ENCODE measurements at regions not wholly inside any gene's neighbourhood (a gene's known extent, or its start where the extent isn't known, plus 50 kb on each side); places are given as distances from the start of the nearest gene placed in this dataset.

DNA sequence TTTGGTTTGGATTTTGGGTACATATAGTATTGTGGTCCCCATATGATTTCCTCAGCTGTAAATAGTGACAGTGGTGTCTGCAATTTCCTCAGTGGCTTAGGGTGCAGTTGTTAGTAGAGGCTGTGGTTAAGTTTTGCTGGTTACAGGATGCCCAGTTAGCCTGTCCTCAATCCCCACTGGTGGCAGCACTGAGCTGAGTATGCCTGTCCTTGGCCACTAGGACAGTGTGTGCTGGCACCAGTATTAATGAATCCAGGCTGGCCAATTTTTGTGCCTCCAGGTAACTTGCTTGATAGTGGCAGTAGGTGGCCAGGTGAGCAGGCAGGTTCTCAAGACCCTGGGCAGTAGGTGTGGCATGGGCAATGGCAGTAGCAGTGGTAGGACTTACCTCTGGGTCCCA lies 973.1 kb downstream of the TMEM182 start:
- no peak for DNase-seq (ENCODE audit: low spot score)

GRCh38 chr2:103738108-103738507 lies 976.3 kb downstream of the TMEM182 start:
- DNase-seq (ENCODE audit: low spot score) = no peak

- no peak for DNase-seq (ENCODE audit: low spot score)
Observed at GRCh38 chr2:103738606-103739005, 976.8 kb downstream of the TMEM182 start.

DNA sequence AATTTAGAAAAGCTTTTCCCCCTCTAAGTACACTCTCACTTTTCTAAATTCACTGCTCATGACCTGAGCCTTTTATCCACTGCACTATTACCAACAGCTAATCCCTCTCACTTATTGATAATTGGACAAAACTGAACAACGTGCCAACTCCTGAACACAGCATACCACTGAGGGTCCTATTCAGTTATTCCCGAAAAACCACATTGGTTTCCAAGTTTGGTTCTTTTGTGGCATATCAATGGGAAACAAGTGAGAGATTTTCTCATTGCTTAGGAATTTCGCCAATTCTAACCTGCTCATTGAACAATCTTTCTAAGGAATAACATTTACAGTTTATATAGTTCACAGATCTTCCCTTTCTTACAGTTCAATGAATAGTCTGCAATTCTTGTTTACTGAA lies 977.4 kb downstream of the TMEM182 start:
- DNase-seq (ENCODE audit: low spot score) = no peak

DNA sequence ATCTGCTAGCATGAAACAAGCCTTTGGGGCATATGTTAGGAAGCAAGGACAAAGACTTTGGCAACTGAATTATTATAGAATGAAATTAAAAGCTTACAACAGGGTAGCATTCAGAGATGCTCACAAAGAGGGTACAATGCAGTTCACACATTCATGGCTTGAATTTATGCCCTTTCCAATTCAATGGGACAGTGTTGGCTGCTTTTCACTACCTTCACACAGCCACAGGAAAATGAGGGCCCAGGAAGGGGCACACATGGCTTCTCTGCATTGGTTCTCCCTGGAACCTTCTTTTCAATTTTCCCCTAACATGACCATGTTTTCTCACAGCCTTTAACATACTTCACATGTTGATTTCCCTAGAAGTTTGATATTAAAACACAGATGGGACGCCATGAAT lies 978.1 kb downstream of the TMEM182 start:
- DNase-seq (ENCODE audit: low spot score) = no peak

GRCh38 chr2:103740631-103741030 lies 978.8 kb downstream of the TMEM182 start:
- DNase-seq (ENCODE audit: low spot score) = no peak

- no peak for DNase-seq (ENCODE audit: low spot score)
Observed at GRCh38 chr2:103743195-103743594, 981.4 kb downstream of the TMEM182 start.

- DNase-seq (ENCODE audit: low spot score) = no peak
Observed at GRCh38 chr2:103754530-103754929, 992.7 kb downstream of the TMEM182 start.

DNA sequence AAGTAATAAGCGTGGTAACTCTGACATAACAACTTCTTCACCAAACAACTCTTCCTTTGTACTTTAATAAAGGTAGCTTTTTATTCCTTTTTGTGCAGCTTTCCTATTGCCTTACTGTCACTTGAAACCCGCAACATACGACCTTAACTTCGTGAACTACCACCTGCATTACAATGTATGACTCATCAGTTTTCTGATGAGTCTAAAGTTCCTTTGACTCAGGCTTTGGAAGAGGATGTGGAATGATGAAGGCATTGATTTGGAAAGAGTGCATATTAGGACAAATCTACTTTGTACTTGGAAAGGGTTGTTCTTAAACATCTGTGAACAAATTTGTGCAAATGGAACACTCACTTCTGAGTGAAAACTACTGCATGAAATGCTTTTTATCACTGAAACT lies 1012.1 kb downstream of the TMEM182 start:
- DNase-seq (ENCODE audit: low spot score) = no peak

DNA sequence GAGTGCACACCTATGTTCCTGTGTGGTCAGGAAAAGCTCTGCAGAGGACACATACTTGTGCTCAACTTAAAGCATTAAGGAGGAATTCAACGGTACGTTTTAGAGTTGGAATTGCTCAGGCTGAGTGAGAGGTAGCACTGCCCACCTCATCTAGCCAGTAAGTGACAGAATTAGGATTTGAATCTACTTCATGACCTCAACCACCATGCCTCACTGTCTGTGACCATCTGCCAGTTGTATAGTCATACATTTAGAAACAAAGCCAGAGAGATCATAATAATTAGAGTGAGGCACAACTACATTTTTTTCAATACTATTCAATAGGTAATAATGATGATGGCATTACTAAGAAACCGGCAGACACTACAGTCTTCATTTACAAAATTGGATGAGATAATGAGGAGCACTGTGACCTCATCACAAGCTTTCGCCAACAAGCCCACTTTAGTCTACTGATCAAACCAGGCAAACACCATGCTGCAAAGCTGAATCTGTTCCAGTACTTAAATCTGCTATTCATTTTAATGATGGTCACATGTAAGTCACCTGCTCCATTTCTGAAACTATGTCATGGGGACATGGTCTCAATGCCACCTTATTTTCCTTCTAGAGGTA lies 1018.4 kb downstream of the TMEM182 start:
- DNase-seq (ENCODE audit: low spot score) = no peak

GRCh38 chr2:103781313-103781712 lies 1019.5 kb downstream of the TMEM182 start:
- no peak for DNase-seq (ENCODE audit: low spot score)

DNA sequence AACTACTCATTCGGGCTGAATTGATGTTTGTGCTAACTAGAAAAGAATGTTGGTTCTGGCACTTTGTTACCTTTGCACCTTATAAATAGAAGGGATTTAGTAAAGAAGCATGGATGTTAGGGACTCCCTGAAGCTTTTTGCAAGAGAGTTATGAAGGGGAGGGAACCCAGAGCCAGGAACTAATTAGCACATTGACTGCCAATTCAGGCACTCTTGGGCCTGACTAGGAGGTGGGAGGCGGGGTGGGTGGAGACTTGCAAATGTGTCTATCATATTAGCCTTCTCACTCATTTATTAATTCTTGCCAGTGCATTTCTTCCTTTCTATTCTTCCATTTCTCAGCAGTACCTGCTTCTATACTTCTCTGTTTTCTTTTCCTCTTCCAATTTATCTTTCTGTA lies 1022.4 kb downstream of the TMEM182 start:
- no peak for DNase-seq (ENCODE audit: low spot score)

DNA sequence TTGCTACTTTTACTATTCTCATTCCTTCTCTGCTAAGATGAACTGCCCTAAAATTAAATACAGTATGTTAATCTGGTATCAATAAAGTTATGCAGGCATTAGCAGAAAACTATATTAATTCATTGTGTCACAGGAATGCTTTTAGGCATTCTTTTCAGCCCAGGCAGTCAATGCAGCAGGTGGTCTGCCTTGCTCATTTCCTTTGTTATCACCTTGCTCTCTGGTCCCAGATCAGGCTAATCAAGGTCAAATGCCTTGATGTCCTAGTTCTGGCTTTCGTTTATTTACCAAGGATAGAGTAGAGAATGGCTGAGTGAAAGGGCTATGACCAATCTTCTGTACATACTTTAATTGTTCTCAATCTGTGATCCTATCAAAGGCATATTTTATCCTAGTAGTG lies 1023.6 kb downstream of the TMEM182 start:
- no peak for DNase-seq (ENCODE audit: low spot score)

DNA sequence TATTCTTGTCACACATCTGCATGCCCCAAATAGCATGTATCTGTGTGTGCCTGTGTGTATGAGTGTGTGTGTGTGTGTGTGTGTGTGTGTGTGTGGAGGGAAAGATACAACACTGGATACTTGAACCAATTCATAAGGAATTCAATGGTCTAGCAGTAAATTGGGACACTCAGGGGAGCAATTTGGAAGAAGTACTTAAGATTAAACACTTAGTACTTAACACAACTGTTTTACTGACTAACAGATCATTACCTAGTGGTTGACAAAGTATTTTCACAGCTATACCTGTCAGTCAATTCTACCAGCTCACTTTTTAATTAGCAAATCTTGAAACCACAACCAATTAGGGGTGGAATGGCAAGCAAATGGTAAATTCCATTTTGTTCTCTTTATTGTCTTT lies 1024.1 kb downstream of the TMEM182 start:
- no peak for DNase-seq (ENCODE audit: low spot score)

DNA sequence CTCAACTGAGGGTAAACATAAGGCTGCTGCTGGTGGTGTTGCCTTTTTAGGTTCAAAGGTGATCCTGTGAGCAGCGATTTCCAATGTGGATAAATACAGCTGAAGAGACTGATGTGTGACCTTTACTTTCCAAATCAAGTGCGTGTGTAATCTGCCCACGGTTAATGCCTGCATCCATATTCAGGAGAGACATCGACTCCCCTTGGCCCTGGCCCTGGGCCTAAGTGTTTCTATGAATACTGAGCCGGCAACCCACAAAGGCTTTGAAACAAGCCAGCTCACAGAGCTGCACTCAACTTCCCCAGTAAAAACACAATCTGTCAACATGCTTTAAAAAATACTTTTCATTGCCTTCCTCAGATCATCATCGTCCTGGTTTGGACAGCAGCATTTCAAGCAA lies 1026.6 kb downstream of the TMEM182 start:
- DNase-seq (ENCODE audit: low spot score) = peak; percentile 6

- no peak for DNase-seq (ENCODE audit: low spot score)
Observed at GRCh38 chr2:103788951-103789350, 1027.1 kb downstream of the TMEM182 start.

- peak; percentile 60 for DNase-seq (ENCODE audit: low spot score)
Observed at GRCh38 chr2:103789381-103790095, 1027.7 kb downstream of the TMEM182 start.

DNA sequence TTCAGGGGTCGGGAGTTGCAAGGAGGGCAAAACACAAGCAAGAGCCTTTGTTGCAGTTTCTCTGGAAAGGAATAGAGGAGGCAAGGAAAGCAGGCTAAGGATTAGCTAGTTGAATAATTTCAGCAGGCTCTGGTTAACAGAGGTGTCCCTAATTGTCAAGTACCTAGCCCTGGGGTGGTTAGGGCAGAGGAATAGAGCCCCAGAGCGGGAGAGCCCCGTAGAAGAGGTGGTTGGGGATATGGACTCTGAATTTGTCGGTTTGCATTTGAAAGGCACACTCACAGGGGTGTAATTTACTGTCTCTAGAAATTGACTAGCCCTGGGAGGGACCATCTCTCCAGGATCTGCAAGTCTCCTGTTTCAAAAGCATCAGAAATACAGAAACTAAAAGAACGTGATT lies 1030.2 kb downstream of the TMEM182 start:
- no peak for DNase-seq (ENCODE audit: low spot score)

DNA sequence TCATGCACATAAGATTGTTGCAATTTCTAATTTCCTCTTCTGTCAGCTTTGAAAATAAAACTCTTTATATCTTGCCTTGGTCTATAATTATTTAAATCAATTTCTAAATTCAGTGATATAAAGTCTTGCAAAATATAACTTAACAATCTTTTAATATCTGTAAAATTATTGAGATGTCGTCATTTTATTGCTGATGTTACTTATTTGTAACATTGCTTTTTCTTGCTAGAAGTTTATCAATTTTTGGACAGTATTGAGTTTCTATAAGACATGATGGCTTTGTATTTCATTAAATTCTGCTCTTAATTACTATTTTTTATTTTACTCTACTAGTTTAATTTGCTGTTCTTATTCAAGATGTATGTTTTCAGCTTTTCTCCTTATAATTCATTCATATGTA lies 1036.5 kb downstream of the TMEM182 start:
- no peak for DNase-seq (ENCODE audit: low spot score)

DNA sequence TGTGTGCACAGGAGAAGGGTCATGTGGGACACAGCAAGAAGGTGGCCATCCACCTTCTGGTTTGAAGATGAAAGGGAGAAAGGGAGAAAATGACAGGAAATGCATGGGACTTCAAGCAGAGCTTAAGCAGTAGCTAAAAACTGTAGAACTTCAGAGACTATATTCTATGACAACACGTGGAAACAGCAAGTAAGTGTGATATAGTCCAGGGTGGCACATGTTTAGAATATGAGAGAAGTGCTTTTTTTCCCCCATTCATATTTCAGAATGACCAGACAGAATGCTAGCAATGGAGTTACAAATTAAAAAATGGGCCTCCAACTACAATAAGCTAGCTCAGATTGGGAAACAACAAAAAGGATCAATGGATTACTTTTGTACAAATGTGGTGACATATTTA lies 1042.2 kb downstream of the TMEM182 start:
- DNase-seq (ENCODE audit: low spot score) = no peak

- DNase-seq (ENCODE audit: low spot score) = no peak
Observed at GRCh38 chr2:103805746-103806145, 1043.9 kb downstream of the TMEM182 start.

DNA sequence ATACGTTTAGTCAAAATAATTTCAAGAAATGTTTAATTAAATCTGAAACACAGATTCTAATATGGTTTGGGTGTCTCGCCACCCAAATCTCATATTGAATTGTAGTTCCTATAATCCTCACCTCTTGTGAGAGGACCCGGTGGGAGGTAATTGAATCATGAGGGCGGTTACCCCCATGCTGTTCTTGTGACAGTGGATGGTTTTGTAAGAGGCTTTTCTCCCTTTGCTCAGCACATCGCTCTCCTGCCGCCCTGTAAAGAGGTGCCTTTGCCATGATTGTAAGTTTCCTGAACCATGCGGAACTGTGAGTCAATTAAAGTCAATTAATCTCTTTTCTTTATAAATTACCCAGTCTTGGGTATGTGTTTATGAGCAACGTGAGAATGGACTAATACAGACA lies 1045.1 kb upstream of the POU3F3 start:
- no peak for DNase-seq (ENCODE audit: low spot score)

- DNase-seq (ENCODE audit: low spot score) = no peak
Observed at GRCh38 chr2:103809415-103809814, 1044.5 kb upstream of the POU3F3 start.

GRCh38 chr2:103809941-103810441 lies 1043.9 kb upstream of the POU3F3 start:
- no peak for DNase-seq (ENCODE audit: low spot score)

Data from putamen (tissue), 1 donor.